GM12865 (cell line): ENCODE measurements at regions not wholly inside any gene's neighbourhood (a gene's known extent, or its start where the extent isn't known, plus 50 kb on each side); places are given as distances from the start of the nearest gene placed in this dataset.

ENCODE experiments used
- DNase-seq: peaks from one replicate; pipeline ENCODE4 v3.0.0; 2010; ENCODE audit warnings: low read depth
- H3K4me3 ChIP-seq: 2 replicates; pipeline ENCODE4 v1.5.1; 2011; ENCODE audit warnings: mild to moderate bottlenecking, low read depth, low read length, control low read depth
- CTCF ChIP-seq: IDR thresholded peaks from 2 replicates; pipeline ENCODE4 v1.5.1; 2011; ENCODE audit warnings: low read length, control low read depth, low read depth, inconsistent platforms; ENCODE audit not compliant: insufficient read depth; ENCODE audit errors: missing control alignments

- no peak overlapping the region for H3K4me3 ChIP-seq
- no peak for DNase-seq
- TF ChIP-seq CTCF, result no peak
Observed at GRCh38 chr5:142375944-142376411, 51.2 kb upstream of the SPRY4 start.
